Suprapubic skin (tissue), 4 donors: ENCODE measurements at regions not wholly inside any gene's neighbourhood (a gene's known extent, or its start where the extent isn't known, plus 50 kb on each side); places are given as distances from the start of the nearest gene placed in this dataset.

ENCODE experiments used
- DNase-seq, 2 donors: peaks; one replicate each; pipeline ENCODE4 v3.0.0-alpha.2; 2019; ENCODE audit warnings: low spot score in 2 of 2
- H3K27ac ChIP-seq: fragments of 200-600 bp; sonication (generic); one replicate; pipeline ENCODE4 v1.5.1; 2019
- H3K27me3 ChIP-seq: fragments of 200-600 bp; sonication (generic); one replicate; pipeline ENCODE4 v1.5.1; 2019
- H3K36me3 ChIP-seq: fragments of 200-600 bp; sonication (generic); one replicate; pipeline ENCODE4 v1.5.1; 2019
- H3K4me1 ChIP-seq: fragments of 200-600 bp; sonication (generic); one replicate; pipeline ENCODE4 v1.5.1; 2019
- H3K4me3 ChIP-seq: fragments of 200-600 bp; sonication (generic); one replicate; pipeline ENCODE4 v1.5.1; 2019; ENCODE audit warnings: mild to moderate bottlenecking
- H3K9me3 ChIP-seq: fragments of 200-600 bp; sonication (generic); one replicate; pipeline ENCODE4 v1.5.1; 2019
- EP300 ChIP-seq: sonication (generic); formaldehyde crosslinking; IDR thresholded peaks from one replicate; pipeline ENCODE4 v1.6.1; 2017; ENCODE audit warnings: antibody characterized with exemption
- POLR2A ChIP-seq, 2 donors: fragments of 450-650 bp; IDR thresholded peaks; one replicate each; pipeline ENCODE4 v1.6.1; 2017; ENCODE audit warnings: antibody characterized with exemption in 2 of 2, mild to moderate bottlenecking in 2 of 2, moderate library complexity in 2 of 2
- POLR2AphosphoS5 ChIP-seq, 3 donors: sonication (generic); formaldehyde crosslinking; IDR thresholded peaks; one replicate each; pipeline ENCODE4 v1.6.1; 2017; ENCODE audit warnings: antibody characterized with exemption in 3 of 3
- WGBS: methylation state at CpG from one replicate; pipeline ENCODE4 v1.1.5; 2018; 5-methylcytosine and 5-hydroxymethylcytosine counted together
- TF ChIP-seq, protein P1 (sequence below), 2 donors: fragments of 200-600 bp in 1 of 2; fragments of 450-650 bp in 1 of 2; sonication (generic) in 1 of 2; IDR thresholded peaks; one replicate each; pipeline ENCODE4 v1.5.1; 2016 to 2019; ENCODE audit warnings: antibody characterized with exemption in 2 of 2, mild to moderate bottlenecking in 1 of 2, moderate library complexity in 1 of 2

DNA sequence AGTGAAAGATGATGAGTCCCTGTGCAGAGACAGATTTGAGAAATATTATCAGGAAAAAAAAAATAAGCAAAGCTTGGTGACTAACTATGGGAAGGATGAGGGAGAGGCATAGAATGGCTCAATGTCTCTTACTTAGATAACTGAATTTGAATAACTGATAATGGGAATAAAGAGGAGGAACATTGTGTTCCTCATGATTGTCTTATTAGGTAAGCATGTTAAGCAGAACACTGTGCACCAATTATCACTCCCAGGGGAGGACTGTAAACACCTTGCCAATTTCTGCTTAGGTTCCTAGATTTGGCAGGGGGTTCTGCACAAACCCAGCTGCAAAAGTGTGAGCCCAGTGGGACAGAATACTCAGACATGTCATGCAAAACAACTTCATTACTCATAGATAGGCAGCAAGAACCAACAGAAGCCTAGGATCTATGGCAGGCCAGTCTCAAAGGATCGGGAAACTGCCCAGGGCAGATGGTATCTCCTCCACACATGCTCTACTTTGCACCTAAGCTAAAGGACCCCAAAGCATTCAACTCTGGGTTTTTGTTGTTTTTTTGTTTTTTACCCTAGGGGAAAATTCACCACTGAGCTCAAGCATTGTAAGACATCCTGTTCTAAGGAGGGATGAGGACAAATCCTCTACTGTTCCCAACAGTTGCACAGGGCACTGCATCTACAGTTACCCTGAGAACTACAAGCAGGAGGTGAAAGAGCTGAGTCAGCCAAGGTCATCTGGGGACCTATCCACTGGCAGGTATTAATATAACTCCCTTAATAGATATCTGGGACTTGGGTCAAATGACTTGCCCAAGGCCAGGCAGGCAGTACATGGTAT, 907.0 kb downstream of the RAPGEF2 start:
- no peaks in the 10 kb centered on the region for H3K4me1 ChIP-seq
- H3K27ac ChIP-seq: no peak overlapping the region
- no peak overlapping the region for H3K4me3 ChIP-seq
- H3K27me3 ChIP-seq: no peaks in the 10 kb centered on the region
- no peak for DNase-seq
- H3K9me3 ChIP-seq: peaks cover 4% of the 10 kb centered on the region
- 86% methylated on average over 1 of the region's 1 CpG for WGBS
- H3K36me3 ChIP-seq: no peaks in the 10 kb centered on the region
- TF ChIP-seq EP300 (no peak), POLR2AphosphoS5 (IDR thresholded peaks at IDR 0.05) (no peak), POLR2A (IDR thresholded peaks at IDR 0.05) (no peak)
- TF ChIP-seq, protein P1, sequence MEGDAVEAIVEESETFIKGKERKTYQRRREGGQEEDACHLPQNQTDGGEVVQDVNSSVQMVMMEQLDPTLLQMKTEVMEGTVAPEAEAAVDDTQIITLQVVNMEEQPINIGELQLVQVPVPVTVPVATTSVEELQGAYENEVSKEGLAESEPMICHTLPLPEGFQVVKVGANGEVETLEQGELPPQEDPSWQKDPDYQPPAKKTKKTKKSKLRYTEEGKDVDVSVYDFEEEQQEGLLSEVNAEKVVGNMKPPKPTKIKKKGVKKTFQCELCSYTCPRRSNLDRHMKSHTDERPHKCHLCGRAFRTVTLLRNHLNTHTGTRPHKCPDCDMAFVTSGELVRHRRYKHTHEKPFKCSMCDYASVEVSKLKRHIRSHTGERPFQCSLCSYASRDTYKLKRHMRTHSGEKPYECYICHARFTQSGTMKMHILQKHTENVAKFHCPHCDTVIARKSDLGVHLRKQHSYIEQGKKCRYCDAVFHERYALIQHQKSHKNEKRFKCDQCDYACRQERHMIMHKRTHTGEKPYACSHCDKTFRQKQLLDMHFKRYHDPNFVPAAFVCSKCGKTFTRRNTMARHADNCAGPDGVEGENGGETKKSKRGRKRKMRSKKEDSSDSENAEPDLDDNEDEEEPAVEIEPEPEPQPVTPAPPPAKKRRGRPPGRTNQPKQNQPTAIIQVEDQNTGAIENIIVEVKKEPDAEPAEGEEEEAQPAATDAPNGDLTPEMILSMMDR (IDR thresholded peaks at IDR 0.05): no peak

DNA sequence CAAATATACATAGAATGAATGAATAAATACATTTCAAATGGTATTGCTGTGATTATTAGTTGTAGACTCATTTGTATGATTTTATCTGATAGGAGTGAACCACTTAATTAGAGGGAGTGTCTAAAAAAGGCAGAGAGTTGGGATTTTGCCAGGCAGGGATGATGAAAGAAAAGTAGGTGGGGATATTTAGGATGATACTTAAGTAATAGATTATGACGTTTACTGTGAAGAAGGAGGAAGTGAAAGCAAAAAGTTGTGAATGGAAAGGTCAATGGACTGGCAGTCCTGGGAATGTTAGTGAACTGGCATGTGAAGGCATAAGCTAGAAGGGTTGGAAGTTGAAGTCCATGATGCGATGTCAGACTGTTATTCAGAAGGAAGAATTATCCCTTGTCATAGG, 917.1 kb downstream of the RAPGEF2 start:
- Histone ChIP-seq H3K4me1 (no peaks in the 10 kb centered on the region), H3K36me3 (no peaks in the 10 kb centered on the region), H3K27ac (no peak overlapping the region), H3K4me3 (no peak overlapping the region), H3K27me3 (no peaks in the 10 kb centered on the region), H3K9me3 (no peaks in the 10 kb centered on the region)
- 71% methylated on average over 2 of the region's 2 CpGs for WGBS
- no peak for TF ChIP-seq EP300
- TF ChIP-seq POLR2A (IDR thresholded peaks at IDR 0.05): no peak
- TF ChIP-seq, protein P1 (IDR thresholded peaks at IDR 0.05): no peak
- no peak for TF ChIP-seq POLR2AphosphoS5 (IDR thresholded peaks at IDR 0.05)
- no peak for DNase-seq

DNA sequence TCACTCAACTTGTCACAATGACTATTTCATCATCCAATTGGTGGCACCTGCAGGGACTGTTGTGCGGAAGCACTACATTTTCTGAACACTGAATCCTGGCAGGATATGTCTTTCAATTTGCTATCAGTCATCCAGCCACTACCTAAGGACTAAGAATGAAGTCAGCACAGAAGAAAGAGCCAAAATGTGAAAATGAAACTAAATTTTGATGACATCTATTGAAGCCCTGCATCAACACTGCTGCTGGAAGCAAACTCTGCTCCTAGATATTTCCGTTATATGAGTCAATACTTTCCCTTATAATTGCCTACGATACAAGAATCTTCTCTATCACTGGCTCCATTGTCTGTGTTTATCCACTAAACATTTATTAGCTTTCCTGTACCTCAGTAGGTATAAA, 917.9 kb downstream of the RAPGEF2 start:
- no peaks in the 10 kb centered on the region for H3K4me1 ChIP-seq
- H3K9me3 ChIP-seq: no peaks in the 10 kb centered on the region
- no peak overlapping the region for H3K4me3 ChIP-seq
- DNase-seq: no peak
- 82% methylated on average over 3 of the region's 3 CpGs for WGBS
- H3K36me3 ChIP-seq: no peaks in the 10 kb centered on the region
- no peak for TF ChIP-seq EP300
- TF ChIP-seq, protein P1 (IDR thresholded peaks at IDR 0.05): no peak
- no peak for TF ChIP-seq POLR2A (IDR thresholded peaks at IDR 0.05)
- TF ChIP-seq POLR2AphosphoS5 (IDR thresholded peaks at IDR 0.05): no peak
- no peaks in the 10 kb centered on the region for H3K27me3 ChIP-seq
- no peak overlapping the region for H3K27ac ChIP-seq

DNA sequence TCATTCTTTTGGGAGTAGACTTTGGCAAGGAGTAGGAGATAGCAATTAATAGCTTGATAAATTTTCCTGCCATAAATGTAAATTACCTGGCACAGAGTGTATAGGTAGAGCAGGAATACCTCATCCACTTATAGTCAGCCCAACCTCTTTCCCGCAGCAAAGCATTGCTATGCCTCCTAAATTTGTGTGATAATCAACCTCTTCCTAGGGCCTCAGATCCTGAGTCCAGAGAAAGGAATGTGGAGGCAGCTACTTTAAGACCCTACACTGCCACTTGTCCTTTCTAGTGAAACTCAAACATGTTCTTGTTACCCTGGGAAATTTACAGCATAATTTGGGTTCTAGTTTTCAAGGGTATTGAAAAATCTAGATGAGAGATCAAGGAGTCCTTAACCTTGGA, 919.0 kb downstream of the RAPGEF2 start:
- Histone ChIP-seq H3K4me1 (no peaks in the 10 kb centered on the region), H3K27me3 (no peaks in the 10 kb centered on the region), H3K36me3 (no peaks in the 10 kb centered on the region), H3K4me3 (no peak overlapping the region), H3K27ac (no peak overlapping the region), H3K9me3 (no peaks in the 10 kb centered on the region)
- no peak for DNase-seq
- WGBS: 64% methylated on average over 1 of the region's 1 CpG
- TF ChIP-seq POLR2A (IDR thresholded peaks at IDR 0.05) (no peak), POLR2AphosphoS5 (IDR thresholded peaks at IDR 0.05) (no peak), EP300 (no peak)
- TF ChIP-seq, protein P1 (IDR thresholded peaks at IDR 0.05): no peak

DNA sequence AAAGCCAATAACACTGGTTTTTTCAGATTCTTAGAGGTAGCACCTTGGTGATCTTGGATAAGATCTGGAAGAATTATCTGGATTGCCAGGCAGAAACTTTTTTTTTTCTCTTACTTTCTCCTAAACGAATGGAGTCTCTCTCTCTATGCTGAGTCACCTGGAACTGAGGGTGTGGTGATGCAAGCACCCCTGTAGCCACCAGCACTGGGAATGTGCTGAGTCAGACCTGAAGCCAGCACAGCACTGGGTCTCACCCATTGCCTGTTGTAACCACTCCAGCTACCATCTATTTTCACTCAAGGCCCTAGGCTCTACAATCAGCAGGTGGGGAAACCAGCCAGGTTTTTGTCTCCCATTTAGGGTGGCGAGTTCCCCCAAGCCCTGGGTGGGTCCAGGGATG, 923.8 kb downstream of the RAPGEF2 start:
- no peak for TF ChIP-seq EP300
- TF ChIP-seq POLR2A (IDR thresholded peaks at IDR 0.05): no peak
- TF ChIP-seq POLR2AphosphoS5 (IDR thresholded peaks at IDR 0.05): no peak
- TF ChIP-seq, protein P1 (IDR thresholded peaks at IDR 0.05): no peak
- H3K27ac ChIP-seq: no peak overlapping the region
- 40% methylated on average over 2 of the region's 2 CpGs for WGBS
- no peaks in the 10 kb centered on the region for H3K36me3 ChIP-seq
- H3K4me3 ChIP-seq: no peak overlapping the region
- no peaks in the 10 kb centered on the region for H3K9me3 ChIP-seq
- no peak for DNase-seq
- no peaks in the 10 kb centered on the region for H3K27me3 ChIP-seq
- H3K4me1 ChIP-seq: no peaks in the 10 kb centered on the region
